HepG2 (cell line): ENCODE measurements at regions not wholly inside any gene's neighbourhood (a gene's known extent, or its start where the extent isn't known, plus 50 kb on each side); places are given as distances from the start of the nearest gene placed in this dataset.

Experiments
- ATAC-seq: fragments of 200-7000 bp; cut with Tn5 transposase; 3 replicates; pipeline ENCODE4 v1.9.1; 2020; ENCODE audit warnings: mild to moderate bottlenecking, moderate library complexity
- BruUV-seq: library from RNA; stranded (reverse); fragments of 400-500 nt; replicated peaks from 2 replicates; lab custom pipeline; 2021; lab: Mats Ljungman, UMichigan
- CTCF ChIA-PET: fragments of 300-600 bp; formaldehyde crosslinking; extraction: SDS; loops from one replicate; lab custom pipeline; 2021; ENCODE audit warnings: low total read pairs, inconsistent platforms, low intra/inter-chr PET ratio; lab: Yijun Ruan, JAX
- POLR2A ChIA-PET: fragments of 350-600 bp; sonication (Branson Sonifier 250); formaldehyde crosslinking; loops from one replicate; lab custom pipeline; 2020; ENCODE audit warnings: antibody characterized with exemption, inconsistent platforms; lab: Yijun Ruan, JAX
- DNase-seq: peaks from one replicate; pipeline ENCODE4 v3.0.0-alpha.2; 2015; ENCODE audit warnings: low spot score
- FAIRE-seq: peaks from 3 replicates; lab custom pipeline; 2011; peaks lifted over from hg19 to GRCh38; lab: Jason Lieb, UNC
- H2AFZ ChIP-seq: one replicate; pipeline ENCODE4 v1.6.1; 2011; ENCODE audit warnings: low read length, inconsistent platforms
- H3K27ac ChIP-seq: fragments of 300-600 bp; 3 replicates; pipeline ENCODE4 v1.8.0; 2011; ENCODE audit warnings: mixed run types, mild to moderate bottlenecking, mixed read lengths, low read length, inconsistent platforms; ENCODE audit not compliant: insufficient read depth; ENCODE audit errors: extremely low read length
- H3K27me3 ChIP-seq, 2 experiments: fragments of 200-600 bp in 1 of 2; 2 replicates in 1 of 2; 3 replicates in 1 of 2; pipeline versions ENCODE4 v1.6.0 to v1.8.0; 2011; ENCODE audit warnings: low read length in 2 of 2, mild to moderate bottlenecking in 2 of 2, moderate library complexity in 2 of 2, inconsistent platforms in 1 of 2; ENCODE audit not compliant: insufficient read depth in 2 of 2, control insufficient read depth in 1 of 2
- H3K36me3 ChIP-seq, 2 experiments: fragments of 200-600 bp in 1 of 2; replicated peaks in 1 of 2; 2 replicates in 1 of 2; 3 replicates in 1 of 2; pipeline versions ENCODE4 v1.5.1 to v1.8.0; 2011; ENCODE audit warnings: low read length in 2 of 2, inconsistent platforms in 1 of 2; ENCODE audit not compliant: insufficient read depth in 2 of 2, control insufficient read depth in 1 of 2
- H3K4me1 ChIP-seq: 2 replicates; pipeline ENCODE4 v1.5.1; 2012; ENCODE audit warnings: low read length, inconsistent platforms; ENCODE audit not compliant: insufficient read depth
- H3K4me2 ChIP-seq: 2 replicates; pipeline ENCODE4 v1.6.0; 2011; ENCODE audit warnings: low read depth, low read length, inconsistent platforms
- H3K4me3 ChIP-seq, 3 experiments: fragments of 200-600 bp in 1 of 3; sonication (generic), shearing (Covaris generic) in 1 of 3; replicated peaks in 1 of 3; 2 replicates each; pipeline ENCODE4 v1.5.1; 2011 to 2016; ENCODE audit warnings: low read length in 3 of 3, inconsistent platforms in 2 of 3, low read depth in 2 of 3, mild to moderate bottlenecking in 2 of 3, control low read depth in 1 of 3, mixed read lengths in 1 of 3; ENCODE audit not compliant: insufficient read depth in 1 of 3
- H3K79me2 ChIP-seq: one replicate; pipeline ENCODE4 v1.6.1; 2011; ENCODE audit warnings: low read length, inconsistent platforms; ENCODE audit not compliant: insufficient read depth
- H3K9ac ChIP-seq: 2 replicates; pipeline ENCODE4 v1.6.0; 2011; ENCODE audit warnings: mild to moderate bottlenecking, low read depth, low read length, inconsistent platforms; ENCODE audit not compliant: insufficient read depth
- H3K9me3 ChIP-seq: 2 replicates; pipeline ENCODE4 v1.5.1; 2012; ENCODE audit warnings: mild to moderate bottlenecking, low read length
- H4K20me1 ChIP-seq: 2 replicates; pipeline ENCODE4 v1.6.0; 2011; ENCODE audit warnings: inconsistent platforms, mild to moderate bottlenecking, low read length, moderate library complexity; ENCODE audit not compliant: insufficient read depth
- HOXA3 ChIP-seq: sonication (generic); formaldehyde crosslinking; IDR thresholded peaks from 2 replicates; pipeline ENCODE4 v1.5.0; 2020; ENCODE audit warnings: missing genetic modification reagents
- PTBP1 ChIP-seq: fragments of 200-400 bp; formaldehyde crosslinking; IDR thresholded peaks from 2 replicates; pipeline ENCODE4 v1.6.1; 2018; ENCODE audit warnings: low read length, low read depth; ENCODE audit not compliant: poor library complexity, severe bottlenecking
- ZBTB38 ChIP-seq: sonication (generic); formaldehyde crosslinking; IDR thresholded peaks from 2 replicates; pipeline ENCODE4 v1.5.1; 2020; ENCODE audit warnings: mild to moderate bottlenecking, missing genetic modification reagents
- ZNF34 ChIP-seq: sonication (generic); formaldehyde crosslinking; IDR thresholded peaks from 2 replicates; pipeline ENCODE4 v1.4.0; 2020; ENCODE audit warnings: mild to moderate bottlenecking, missing genetic modification reagents, borderline replicate concordance
- ZNF782 ChIP-seq: sonication (generic); formaldehyde crosslinking; IDR thresholded peaks from 2 replicates; pipeline ENCODE4 v1.4.0; 2020; ENCODE audit warnings: missing genetic modification reagents, mild to moderate bottlenecking, borderline replicate concordance
- ZNF839 ChIP-seq: sonication (generic); formaldehyde crosslinking; IDR thresholded peaks from 2 replicates; pipeline ENCODE4 v1.4.0; 2020; ENCODE audit warnings: missing genetic modification reagents, mild to moderate bottlenecking, borderline replicate concordance
- ZNF891 ChIP-seq: sonication (generic); formaldehyde crosslinking; IDR thresholded peaks from 2 replicates; pipeline ENCODE4 v1.5.0; 2020; ENCODE audit warnings: mild to moderate bottlenecking, missing genetic modification reagents
- ZSCAN12 ChIP-seq: sonication (generic); formaldehyde crosslinking; IDR thresholded peaks from 2 replicates; pipeline ENCODE4 v1.9.0; 2021; ENCODE audit warnings: mild to moderate bottlenecking, missing genetic modification reagents
- in situ Hi-C: cut with HindIII; loops from 2 replicates; pipeline ENCODE4 v1.10.0; 2017; ENCODE audit warnings: low pct_unique_long_range_greater_than_20kb; ENCODE audit not compliant: extremely low pct_ligation_motif_present
- intact Hi-C: fragments of 100-400 bp; cut with micrococcal nuclease; formaldehyde crosslinking; loops from one replicate; pipeline ENCODE4 v1.10.0; 2022; ENCODE audit not compliant: unreplicated experiment
- TF ChIP-seq, protein P1 (sequence below): sonication (generic); formaldehyde crosslinking; IDR thresholded peaks from 2 replicates; pipeline ENCODE4 v1.8.1; 2023; ENCODE audit warnings: mild to moderate bottlenecking, inconsistent platforms, moderate library complexity, missing genetic modification reagents, borderline replicate concordance
- TF ChIP-seq, protein P2 (sequence below): sonication (generic); formaldehyde crosslinking; IDR thresholded peaks from 2 replicates; pipeline ENCODE4 v1.4.0; 2020; ENCODE audit warnings: missing genetic modification reagents, mild to moderate bottlenecking, borderline replicate concordance

DNA sequence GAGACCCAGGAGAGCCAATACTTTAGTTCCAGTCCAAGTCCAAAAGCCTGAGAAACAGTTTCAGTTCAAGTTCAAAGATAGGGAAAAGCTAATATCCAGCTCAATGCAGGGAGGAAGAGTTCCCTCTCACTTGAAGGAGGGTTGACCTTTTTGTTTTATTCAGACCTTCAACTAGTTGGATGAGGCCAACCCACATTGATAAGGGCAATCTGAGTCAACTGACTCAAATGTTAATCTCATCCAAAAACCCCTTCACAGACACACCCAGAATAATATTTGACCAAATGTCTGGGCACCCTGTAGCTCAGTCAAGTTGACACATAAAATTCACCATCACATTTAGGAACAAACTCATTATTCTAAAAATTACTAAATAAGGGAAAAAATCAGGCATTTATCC is 246.8 kb downstream of the METTL4 start:
- FAIRE-seq (no peak), DNase-seq (no peak), ATAC-seq (no peak)
- TF ChIP-seq HOXA3 (no peak), PTBP1 (no peak), ZBTB38 (CRISPR knock-in tag) (no peak), ZSCAN12 (no peak), ZNF782 (no peak), ZNF839 (CRISPR knock-in tag) (no peak), ZNF34 (CRISPR knock-in tag) (no peak), ZNF891 (no peak)
- TF ChIP-seq, protein P1, sequence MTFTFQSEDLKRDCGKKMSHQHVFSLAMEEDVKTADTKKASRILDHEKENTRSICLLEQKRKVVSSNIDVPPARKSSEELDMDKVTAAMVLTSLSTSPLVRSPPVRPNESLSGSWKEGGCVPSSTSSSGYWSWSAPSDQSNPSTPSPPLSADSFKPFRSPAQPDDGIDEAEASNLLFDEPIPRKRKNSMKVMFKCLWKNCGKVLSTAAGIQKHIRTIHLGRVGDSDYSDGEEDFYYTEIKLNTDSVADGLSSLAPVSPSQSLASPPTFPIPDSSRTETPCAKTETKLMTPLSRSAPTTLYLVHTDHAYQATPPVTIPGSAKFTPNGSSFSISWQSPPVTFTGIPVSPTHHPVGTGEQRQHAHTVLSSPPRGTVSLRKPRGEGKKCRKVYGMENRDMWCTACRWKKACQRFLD: no peak
- TF ChIP-seq, protein P2, sequence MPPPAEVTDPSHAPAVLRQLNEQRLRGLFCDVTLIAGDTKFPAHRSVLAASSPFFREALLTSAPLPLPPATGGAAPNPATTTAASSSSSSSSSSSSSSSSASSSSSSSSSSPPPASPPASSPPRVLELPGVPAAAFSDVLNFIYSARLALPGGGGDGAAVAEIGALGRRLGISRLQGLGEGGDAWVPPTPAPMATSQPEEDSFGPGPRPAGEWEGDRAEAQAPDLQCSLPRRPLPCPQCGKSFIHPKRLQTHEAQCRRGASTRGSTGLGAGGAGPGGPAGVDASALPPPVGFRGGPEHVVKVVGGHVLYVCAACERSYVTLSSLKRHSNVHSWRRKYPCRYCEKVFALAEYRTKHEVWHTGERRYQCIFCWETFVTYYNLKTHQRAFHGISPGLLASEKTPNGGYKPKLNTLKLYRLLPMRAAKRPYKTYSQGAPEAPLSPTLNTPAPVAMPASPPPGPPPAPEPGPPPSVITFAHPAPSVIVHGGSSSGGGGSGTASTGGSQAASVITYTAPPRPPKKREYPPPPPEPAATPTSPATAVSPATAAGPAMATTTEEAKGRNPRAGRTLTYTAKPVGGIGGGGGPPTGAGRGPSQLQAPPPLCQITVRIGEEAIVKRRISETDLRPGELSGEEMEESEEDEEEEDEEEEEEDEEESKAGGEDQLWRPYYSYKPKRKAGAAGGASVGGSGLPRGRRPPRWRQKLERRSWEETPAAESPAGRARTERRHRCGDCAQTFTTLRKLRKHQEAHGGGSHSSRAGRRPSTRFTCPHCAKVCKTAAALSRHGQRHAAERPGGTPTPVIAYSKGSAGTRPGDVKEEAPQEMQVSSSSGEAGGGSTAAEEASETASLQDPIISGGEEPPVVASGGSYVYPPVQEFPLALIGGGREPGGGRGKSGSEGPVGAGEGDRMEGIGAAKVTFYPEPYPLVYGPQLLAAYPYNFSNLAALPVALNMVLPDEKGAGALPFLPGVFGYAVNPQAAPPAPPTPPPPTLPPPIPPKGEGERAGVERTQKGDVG: no peak
- Histone ChIP-seq H3K79me2 (no peaks in the 10 kb centered on the region), H3K27me3 (no peaks in the 10 kb centered on the region), H3K4me3 (no peak overlapping the region), H3K9me3 (no peaks in the 10 kb centered on the region), H4K20me1 (no peaks in the 10 kb centered on the region), H3K4me2 (no peak overlapping the region), H3K27ac (no peak overlapping the region), H3K36me3 (no peaks in the 10 kb centered on the region), H3K4me1 (no peaks in the 10 kb centered on the region), H3K9ac (no peak overlapping the region), H2AFZ (no peak overlapping the region)
- ChIA-PET POLR2A (no interaction called here), CTCF (no interaction called here)
- intact Hi-C loops (no loop called here), in situ Hi-C loops (no loop called here)
- BruUV-seq: no TSS peak
